Loucy (cell line): ENCODE measurements at regions not wholly inside any gene's neighbourhood (a gene's known extent, or its start where the extent isn't known, plus 50 kb on each side); places are given as distances from the start of the nearest gene placed in this dataset.

Source experiments
- EZH2phosphoT487 ChIP-seq: fragments of 200-600 bp; IDR thresholded peaks from 2 replicates; pipeline ENCODE4 v1.6.1; 2018; ENCODE audit warnings: antibody characterized with exemption, mild to moderate bottlenecking, moderate library complexity, borderline replicate concordance
- TF ChIP-seq, protein P1 (sequence below): fragments of 200-600 bp; sonication (generic); conservative IDR thresholded peaks from 2 replicates; pipeline ENCODE4 v1.5.1; 2014; ENCODE audit warnings: mild to moderate bottlenecking, antibody characterized with exemption, low read length

DNA sequence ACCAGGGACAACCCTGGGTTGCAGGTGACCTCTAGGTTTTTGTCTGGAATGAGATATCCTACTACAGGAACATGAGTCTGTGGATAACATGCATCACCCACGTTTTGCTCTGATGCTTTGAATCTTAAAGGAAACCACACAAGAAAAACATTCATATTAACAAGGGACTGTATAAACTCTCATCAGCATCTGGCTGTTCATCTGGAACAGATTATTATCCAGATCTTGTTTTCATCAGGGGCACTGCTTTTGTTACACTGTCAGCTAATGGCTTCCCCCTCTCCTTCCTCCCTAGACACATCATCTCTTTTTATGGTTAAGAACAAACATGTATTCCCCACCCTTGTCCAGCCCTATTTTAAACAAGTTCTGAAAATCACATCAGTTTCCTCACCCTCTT, 1095.7 kb downstream of the AACS start:
- TF ChIP-seq, protein P1, sequence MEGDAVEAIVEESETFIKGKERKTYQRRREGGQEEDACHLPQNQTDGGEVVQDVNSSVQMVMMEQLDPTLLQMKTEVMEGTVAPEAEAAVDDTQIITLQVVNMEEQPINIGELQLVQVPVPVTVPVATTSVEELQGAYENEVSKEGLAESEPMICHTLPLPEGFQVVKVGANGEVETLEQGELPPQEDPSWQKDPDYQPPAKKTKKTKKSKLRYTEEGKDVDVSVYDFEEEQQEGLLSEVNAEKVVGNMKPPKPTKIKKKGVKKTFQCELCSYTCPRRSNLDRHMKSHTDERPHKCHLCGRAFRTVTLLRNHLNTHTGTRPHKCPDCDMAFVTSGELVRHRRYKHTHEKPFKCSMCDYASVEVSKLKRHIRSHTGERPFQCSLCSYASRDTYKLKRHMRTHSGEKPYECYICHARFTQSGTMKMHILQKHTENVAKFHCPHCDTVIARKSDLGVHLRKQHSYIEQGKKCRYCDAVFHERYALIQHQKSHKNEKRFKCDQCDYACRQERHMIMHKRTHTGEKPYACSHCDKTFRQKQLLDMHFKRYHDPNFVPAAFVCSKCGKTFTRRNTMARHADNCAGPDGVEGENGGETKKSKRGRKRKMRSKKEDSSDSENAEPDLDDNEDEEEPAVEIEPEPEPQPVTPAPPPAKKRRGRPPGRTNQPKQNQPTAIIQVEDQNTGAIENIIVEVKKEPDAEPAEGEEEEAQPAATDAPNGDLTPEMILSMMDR: no peak
- TF ChIP-seq EZH2phosphoT487: no peak
